PC-9 (cell line): ENCODE measurements at regions not wholly inside any gene's neighbourhood (a gene's known extent, or its start where the extent isn't known, plus 50 kb on each side); places are given as distances from the start of the nearest gene placed in this dataset.

Source experiments
- BruUV-seq: library from RNA; stranded (reverse); fragments of 400-500 nt; replicated peaks from 2 replicates; lab custom pipeline; 2021; lab: Mats Ljungman, UMichigan
- CTCF ChIA-PET: fragments of 300-600 bp; sonication (Branson Sonifier 250); formaldehyde crosslinking; loops from one replicate; lab custom pipeline; 2022; ENCODE audit warnings: antibody characterized with exemption; lab: Charles Lee
- POLR2A ChIA-PET: fragments of 300-600 bp; sonication (Branson Sonifier 250); formaldehyde crosslinking; loops from one replicate; lab custom pipeline; 2022; ENCODE audit warnings: antibody characterized with exemption; ENCODE audit not compliant: unreplicated experiment; lab: Charles Lee
- DNase-seq, 2 experiments: peaks; one replicate each; pipeline versions ENCODE4 v3.0.0 to v3.0.0-alpha.2; 2015 to 2022; ENCODE audit warnings: mixed read lengths in 1 of 2
- H2AFZ ChIP-seq: fragments of 200-600 bp; sonication (generic); 2 replicates; pipeline ENCODE4 v1.8.1; 2017; ENCODE audit warnings: antibody characterized with exemption
- H3F3A ChIP-seq: fragments of 200-600 bp; sonication (generic); 2 replicates; pipeline ENCODE4 v1.8.1; 2017; ENCODE audit warnings: antibody characterized with exemption, mild to moderate bottlenecking, low read depth; ENCODE audit not compliant: insufficient read depth
- H3K27ac ChIP-seq: fragments of 200-600 bp; sonication (generic); 2 replicates; pipeline ENCODE4 v1.6.1; 2016; ENCODE audit warnings: mixed run types
- H3K27me3 ChIP-seq: fragments of 200-600 bp; sonication (generic); 2 replicates; pipeline ENCODE4 v1.6.1; 2016; ENCODE audit warnings: low read depth, mixed run types; ENCODE audit not compliant: insufficient read depth
- H3K36me3 ChIP-seq: fragments of 200-600 bp; sonication (generic); 2 replicates; pipeline ENCODE4 v1.6.1; 2016; ENCODE audit warnings: low read depth, mixed run types
- H3K4me1 ChIP-seq: fragments of 200-600 bp; sonication (generic); replicated peaks from 2 replicates; pipeline ENCODE4 v1.6.1; 2016; ENCODE audit warnings: mixed run types; ENCODE audit not compliant: insufficient read depth
- H3K4me2 ChIP-seq: fragments of 200-600 bp; sonication (generic); 2 replicates; pipeline ENCODE4 v1.6.1; 2017; ENCODE audit warnings: mixed run types
- H3K4me3 ChIP-seq: fragments of 200-600 bp; sonication (generic); 2 replicates; pipeline ENCODE4 v1.6.1; 2016; ENCODE audit warnings: mixed run types
- H3K79me2 ChIP-seq: fragments of 200-600 bp; sonication (generic); 2 replicates; pipeline ENCODE4 v1.6.1; 2017; ENCODE audit warnings: low read depth, mixed run types
- H3K9me2 ChIP-seq: fragments of 200-600 bp; sonication (generic); 2 replicates; pipeline ENCODE4 v1.8.1; 2017; ENCODE audit warnings: mild to moderate bottlenecking; ENCODE audit not compliant: insufficient read depth
- H3K9me3 ChIP-seq: fragments of 200-600 bp; sonication (generic); 2 replicates; pipeline ENCODE4 v1.8.1; 2016; ENCODE audit warnings: low read depth; ENCODE audit not compliant: insufficient read depth
- H4K20me1 ChIP-seq: fragments of 200-600 bp; sonication (generic); 2 replicates; pipeline ENCODE4 v1.8.1; 2017; ENCODE audit not compliant: insufficient read depth
- CTCF ChIP-seq: fragments of 200-600 bp; sonication (generic); conservative IDR thresholded peaks from 2 replicates; pipeline ENCODE4 v1.6.1; 2017; ENCODE audit warnings: mixed run types, antibody characterized with exemption, mild to moderate bottlenecking, moderate library complexity
- EZH2 ChIP-seq: fragments of 200-600 bp; sonication (generic); IDR thresholded peaks from 2 replicates; pipeline ENCODE4 v1.8.0; 2017; ENCODE audit warnings: antibody characterized with exemption, low read depth
- intact Hi-C: fragments of 100-400 bp; cut with micrococcal nuclease; formaldehyde crosslinking; loops from one replicate; pipeline ENCODE4 v1.10.0; 2022; ENCODE audit not compliant: unreplicated experiment

DNA sequence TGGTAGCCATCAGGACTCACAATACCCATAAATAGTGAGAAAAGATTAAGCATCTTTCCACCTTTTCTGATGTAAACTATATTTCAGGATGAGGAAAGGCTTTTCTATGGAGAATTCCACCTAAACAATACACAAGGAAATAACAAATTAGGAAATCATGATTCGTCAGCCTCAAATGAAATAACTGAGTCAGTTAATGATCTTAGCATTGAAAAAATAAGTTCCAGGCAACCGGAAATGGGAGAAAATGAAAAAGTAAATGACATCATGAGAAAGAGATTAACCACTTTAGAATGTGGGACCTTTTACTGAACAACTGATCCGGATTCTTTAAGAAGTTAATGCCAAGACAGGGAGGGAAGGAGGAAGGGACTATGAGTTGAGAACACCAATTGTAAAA is 742.3 kb downstream of the TNS3 start:
- no peaks in the 10 kb centered on the region for H4K20me1 ChIP-seq
- CTCF ChIA-PET: no interaction called here
- no TSS peak for BruUV-seq

GRCh38 chr7:46838463-46838862 is 743.4 kb downstream of the TNS3 start:
- DNase-seq: no peak
- Histone ChIP-seq H3K4me1 (no peaks in the 10 kb centered on the region), H3K27ac (no peak overlapping the region), H3K4me2 (no peak overlapping the region), H3K9me3 (no peaks in the 10 kb centered on the region), H3K4me3 (no peak overlapping the region), H4K20me1 (no peaks in the 10 kb centered on the region), H3F3A (no peaks in the 10 kb centered on the region), H3K27me3 (no peaks in the 10 kb centered on the region), H3K79me2 (no peaks in the 10 kb centered on the region), H3K9me2 (no peaks in the 10 kb centered on the region; the same call in 1 of the 2 replicates), H3K36me3 (no peaks in the 10 kb centered on the region), H2AFZ (no peak overlapping the region)
- no TSS peak for BruUV-seq
- intact Hi-C loops: no loop called here
- TF ChIP-seq CTCF: no peak
- no peak for TF ChIP-seq EZH2
- ChIA-PET POLR2A (no interaction called here), CTCF (no interaction called here)

More for the DNA sequence above, 742.3 kb downstream of the TNS3 start:
- H3K4me2 ChIP-seq: no peak overlapping the region
- no peak overlapping the region for H3K4me3 ChIP-seq
- H3K27ac ChIP-seq: no peak overlapping the region
- H3F3A ChIP-seq: no peaks in the 10 kb centered on the region
- no peaks in the 10 kb centered on the region for H3K27me3 ChIP-seq
- no peaks in the 10 kb centered on the region for H3K79me2 ChIP-seq
- H3K9me3 ChIP-seq: no peaks in the 10 kb centered on the region
- no peaks in the 10 kb centered on the region; the same call in 1 of the 2 replicates for H3K9me2 ChIP-seq
- TF ChIP-seq EZH2 (no peak), CTCF (no peak)
- H3K36me3 ChIP-seq: no peaks in the 10 kb centered on the region
- H3K4me1 ChIP-seq: no peaks in the 10 kb centered on the region
- H2AFZ ChIP-seq: no peak overlapping the region
- no peak for DNase-seq
- POLR2A ChIA-PET: no interaction called here
- intact Hi-C loops: no loop called here

DNA sequence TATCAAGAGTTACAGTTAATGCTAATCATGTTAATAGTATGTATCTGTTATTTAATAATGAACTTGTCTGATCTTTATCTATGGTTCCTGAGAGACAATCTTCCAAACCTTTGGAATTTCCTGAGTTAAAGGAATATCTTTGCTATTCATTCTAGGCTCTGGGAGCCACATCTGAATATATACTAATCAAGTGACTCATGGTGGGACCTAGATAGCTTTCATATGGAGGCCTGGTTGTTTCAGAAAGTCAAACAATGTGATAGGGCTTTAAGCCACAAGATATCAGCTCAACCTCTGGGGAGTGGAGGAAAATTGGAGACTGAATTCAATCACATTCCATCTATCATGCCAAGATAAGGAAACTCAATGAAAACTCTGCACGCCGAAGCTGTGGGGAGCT is 746.4 kb downstream of the TNS3 start:
- no peak for DNase-seq
- CTCF ChIA-PET: no interaction called here
- POLR2A ChIA-PET: no interaction called here
- intact Hi-C loops: no loop called here
- Histone ChIP-seq H3K36me3 (no peaks in the 10 kb centered on the region), H2AFZ (no peak overlapping the region), H3K9me2 (no peaks in the 10 kb centered on the region; the same call in 1 of the 2 replicates), H3F3A (no peaks in the 10 kb centered on the region), H3K27me3 (no peaks in the 10 kb centered on the region), H3K4me2 (no peak overlapping the region), H3K4me3 (no peak overlapping the region), H3K4me1 (no peaks in the 10 kb centered on the region), H3K9me3 (no peaks in the 10 kb centered on the region), H3K27ac (no peak overlapping the region), H4K20me1 (no peaks in the 10 kb centered on the region), H3K79me2 (no peaks in the 10 kb centered on the region)
- TF ChIP-seq EZH2: no peak
- no peak for TF ChIP-seq CTCF
- no TSS peak for BruUV-seq
